ENCODE measurements at regions not wholly inside any gene's neighbourhood (a gene's known extent, or its start where the extent isn't known, plus 50 kb on each side); places are given as distances from the start of the nearest gene placed in this dataset.

DNA sequence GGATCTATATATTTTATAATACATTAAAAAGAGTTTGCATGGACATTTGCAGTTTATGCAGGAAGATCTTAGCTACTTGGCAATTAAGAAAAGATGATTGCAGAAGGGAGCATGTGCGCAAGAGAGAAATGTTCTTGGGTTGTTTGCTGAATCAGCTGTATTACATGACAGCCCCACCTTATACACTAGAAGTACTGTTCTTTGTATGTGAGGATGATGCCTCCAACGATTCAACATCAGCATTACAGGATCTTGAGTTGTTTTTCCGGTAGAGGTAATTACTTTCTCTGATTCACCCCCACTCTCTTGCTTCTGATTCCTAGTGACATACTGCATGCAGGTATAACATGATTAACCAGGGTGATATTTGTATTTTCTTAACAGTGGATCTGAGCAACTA is 140.8 kb downstream of the PCDH7 start:
- Histone ChIP-seq H3K27ac (no peak overlapping the region), H3K36me3 (no peaks in the 10 kb centered on the region), H3K4me1 (peaks cover 0 to 16% (median 6%) of the 10 kb centered on the region in 4 donors), H3K27me3 (no peaks in the 10 kb centered on the region), H3K9me3 (no peaks in the 10 kb centered on the region), H3K4me3 (no peak overlapping the region)
- no peak for DNase-seq
- TF ChIP-seq EP300 (IDR thresholded peaks at IDR 0.05) (no peak), CTCF (IDR thresholded peaks at IDR 0.05) (no peak), POLR2AphosphoS5 (IDR thresholded peaks at IDR 0.05) (no peak), POLR2A (IDR thresholded peaks at IDR 0.05) (no peak)
- WGBS, 5 donors: 69 to 88% (median 79%) methylated on average over 3 of the region's 3 CpGs
- intact Hi-C loops (cut with DNase I; ENCODE audit: low total_unique reads): no loop called here

GRCh38 chr4:30862196-30862595 is 142.0 kb downstream of the PCDH7 start:
- intact Hi-C loops (cut with DNase I; ENCODE audit: low total_unique reads): no loop called here
- no peaks in the 10 kb centered on the region for H3K9me3 ChIP-seq
- no peak overlapping the region for H3K27ac ChIP-seq
- no peak for TF ChIP-seq POLR2AphosphoS5 (IDR thresholded peaks at IDR 0.05)
- no peak for TF ChIP-seq EP300 (IDR thresholded peaks at IDR 0.05)
- TF ChIP-seq POLR2A (IDR thresholded peaks at IDR 0.05): no peak
- TF ChIP-seq CTCF (IDR thresholded peaks at IDR 0.05): no peak
- H3K4me1 ChIP-seq: peaks cover 0 to 25% (median 18%) of the 10 kb centered on the region in 4 donors
- no peaks in the 10 kb centered on the region for H3K27me3 ChIP-seq
- no peaks in the 10 kb centered on the region for H3K36me3 ChIP-seq
- no peak for DNase-seq
- H3K4me3 ChIP-seq: no peak overlapping the region
- WGBS, 5 donors: 47 to 60% (median 50%) methylated on average over 1 of the region's 1 CpG

GRCh38 chr4:30863021-30863420 is 142.9 kb downstream of the PCDH7 start:
- peak overlapping the region in 1 of 5 donors; percentile 7 for H3K27ac ChIP-seq
- intact Hi-C loops (cut with DNase I; ENCODE audit: low total_unique reads): no loop called here
- peak in 1 of 2 donors; percentile 57 for DNase-seq

GRCh38 chr4:30865691-30866090 is 145.5 kb downstream of the PCDH7 start:
- WGBS, 5 donors: 27 to 59% (median 32%) methylated on average over 3 of the region's 3 CpGs
- H3K4me3 ChIP-seq: no peak overlapping the region
- H3K36me3 ChIP-seq: no peaks in the 10 kb centered on the region
- intact Hi-C loops (cut with DNase I; ENCODE audit: low total_unique reads): no loop called here
- H3K4me1 ChIP-seq: peaks cover 0 to 39% (median 20%) of the 10 kb centered on the region in 4 donors
- peak overlapping the region in 4 of 5 donors; percentile 13 to 61 (median 25) for H3K27ac ChIP-seq
- H3K9me3 ChIP-seq: no peaks in the 10 kb centered on the region
- TF ChIP-seq POLR2A (IDR thresholded peaks at IDR 0.05): no peak
- no peak for TF ChIP-seq POLR2AphosphoS5 (IDR thresholded peaks at IDR 0.05)
- TF ChIP-seq CTCF (IDR thresholded peaks at IDR 0.05): no peak
- H3K27me3 ChIP-seq: no peaks in the 10 kb centered on the region
- no peak for DNase-seq

More at GRCh38 chr4:30863021-30863420, 142.9 kb downstream of the PCDH7 start:
- H3K9me3 ChIP-seq: no peaks in the 10 kb centered on the region
- H3K27me3 ChIP-seq: no peaks in the 10 kb centered on the region
- no peak overlapping the region for H3K4me3 ChIP-seq
- no peaks in the 10 kb centered on the region for H3K36me3 ChIP-seq
- WGBS, 5 donors: 61 to 81% (median 73%) methylated on average over 2 of the region's 2 CpGs
- no peak for TF ChIP-seq CTCF (IDR thresholded peaks at IDR 0.05)
- no peak for TF ChIP-seq EP300 (IDR thresholded peaks at IDR 0.05)
- TF ChIP-seq POLR2A (IDR thresholded peaks at IDR 0.05): no peak
- TF ChIP-seq POLR2AphosphoS5 (IDR thresholded peaks at IDR 0.05): no peak
- peaks cover 0 to 33% (median 20%) of the 10 kb centered on the region in 4 donors for H3K4me1 ChIP-seq

Measured in stomach (tissue), 8 donors.